ENCODE measurements at regions not wholly inside any gene's neighbourhood (a gene's known extent, or its start where the extent isn't known, plus 50 kb on each side); places are given as distances from the start of the nearest gene placed in this dataset.

DNA sequence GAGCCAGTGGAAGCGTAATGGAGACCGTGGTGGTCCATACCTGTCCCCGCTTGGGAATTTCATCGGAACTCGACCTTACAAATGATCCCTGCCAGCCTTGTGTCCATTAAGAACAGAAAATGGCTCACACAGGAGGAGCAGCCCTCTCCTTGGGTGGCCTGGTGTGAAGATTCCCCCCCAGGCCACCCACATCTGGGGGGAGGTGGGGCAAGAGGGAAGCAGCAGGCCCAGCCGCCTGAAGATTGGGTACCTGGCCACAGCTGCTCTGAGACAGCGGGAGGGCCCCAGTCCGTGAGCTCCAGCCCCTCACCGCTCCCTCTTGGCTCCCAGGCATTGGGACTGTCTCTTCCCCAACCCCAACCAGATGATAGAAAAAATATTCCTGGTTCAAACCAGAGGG is 277.8 kb upstream of the FOXF1 start:
- TF ChIP-seq, protein P1, sequence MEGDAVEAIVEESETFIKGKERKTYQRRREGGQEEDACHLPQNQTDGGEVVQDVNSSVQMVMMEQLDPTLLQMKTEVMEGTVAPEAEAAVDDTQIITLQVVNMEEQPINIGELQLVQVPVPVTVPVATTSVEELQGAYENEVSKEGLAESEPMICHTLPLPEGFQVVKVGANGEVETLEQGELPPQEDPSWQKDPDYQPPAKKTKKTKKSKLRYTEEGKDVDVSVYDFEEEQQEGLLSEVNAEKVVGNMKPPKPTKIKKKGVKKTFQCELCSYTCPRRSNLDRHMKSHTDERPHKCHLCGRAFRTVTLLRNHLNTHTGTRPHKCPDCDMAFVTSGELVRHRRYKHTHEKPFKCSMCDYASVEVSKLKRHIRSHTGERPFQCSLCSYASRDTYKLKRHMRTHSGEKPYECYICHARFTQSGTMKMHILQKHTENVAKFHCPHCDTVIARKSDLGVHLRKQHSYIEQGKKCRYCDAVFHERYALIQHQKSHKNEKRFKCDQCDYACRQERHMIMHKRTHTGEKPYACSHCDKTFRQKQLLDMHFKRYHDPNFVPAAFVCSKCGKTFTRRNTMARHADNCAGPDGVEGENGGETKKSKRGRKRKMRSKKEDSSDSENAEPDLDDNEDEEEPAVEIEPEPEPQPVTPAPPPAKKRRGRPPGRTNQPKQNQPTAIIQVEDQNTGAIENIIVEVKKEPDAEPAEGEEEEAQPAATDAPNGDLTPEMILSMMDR (IDR thresholded peaks at IDR 0.05) = no peak
- no peak for TF ChIP-seq POLR2A (IDR thresholded peaks at IDR 0.05)
